GM12891 (cell line): ENCODE measurements at regions not wholly inside any gene's neighbourhood (a gene's known extent, or its start where the extent isn't known, plus 50 kb on each side); places are given as distances from the start of the nearest gene placed in this dataset.

Experiments
- POLR2A ChIP-seq: IDR thresholded peaks from 2 replicates; pipeline ENCODE4 v1.6.1; 2011; ENCODE audit warnings: low read depth, low read length, control low read depth
- POLR2AphosphoS5 ChIP-seq: IDR thresholded peaks from 2 replicates; pipeline ENCODE4 v1.6.1; 2011; ENCODE audit warnings: low read depth, low read length, control low read depth
- POU2F2 ChIP-seq: IDR thresholded peaks from 2 replicates; pipeline ENCODE4 v1.6.1; 2011; ENCODE audit warnings: low read depth, mild to moderate bottlenecking, control low read depth, low read length, moderate library complexity
- TAF1 ChIP-seq: IDR thresholded peaks from 2 replicates; pipeline ENCODE4 v1.6.1; 2011; ENCODE audit warnings: low read depth, low read length, control low read depth

DNA sequence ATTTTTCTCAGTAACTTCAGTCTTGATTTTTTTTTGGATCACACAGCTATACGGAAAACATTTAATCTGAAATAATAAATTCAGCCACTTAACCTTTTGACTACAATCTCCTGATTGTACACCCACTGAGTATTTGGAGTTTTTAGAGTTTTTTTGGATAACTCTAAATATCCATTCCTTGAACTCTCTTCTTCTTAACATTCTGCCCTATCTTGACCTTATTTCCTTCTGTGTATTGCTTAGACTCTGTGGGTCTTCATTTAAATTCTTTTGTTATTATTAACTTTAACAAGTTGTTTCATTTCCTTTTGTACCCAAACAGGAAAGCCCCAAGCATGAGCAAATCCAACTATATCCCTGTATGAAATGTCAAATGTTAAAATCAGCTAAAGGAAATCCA, 170.2 kb upstream of the PTCHD4 start:
- TF ChIP-seq POLR2A, result no peak
- no peak for TF ChIP-seq POLR2AphosphoS5
- no peak for TF ChIP-seq TAF1
- no peak for TF ChIP-seq POU2F2
